OCI-LY3 (cell line): ENCODE measurements at regions not wholly inside any gene's neighbourhood (a gene's known extent, or its start where the extent isn't known, plus 50 kb on each side); places are given as distances from the start of the nearest gene placed in this dataset.

ENCODE experiments used
- H2AFZ ChIP-seq: fragments of 200-600, 300-600 bp; shearing (Covaris generic); 2 replicates; pipeline ENCODE4 v1.6.0; 2014; ENCODE audit warnings: antibody characterized with exemption, low read depth, low read length
- H3K27ac ChIP-seq: fragments of 200-600, 300-600 bp; sonication (generic); 2 replicates; pipeline ENCODE4 v1.5.1; 2014; ENCODE audit warnings: mild to moderate bottlenecking, low read length, moderate library complexity, mixed read lengths
- H3K27me3 ChIP-seq: fragments of 200-600, 300-600 bp; sonication (generic); 2 replicates; pipeline ENCODE4 v1.6.1; 2014; ENCODE audit warnings: low read depth, low read length, mixed read lengths
- H3K36me3 ChIP-seq: fragments of 200-600, 300-600 bp; sonication (generic); replicated peaks from 2 replicates; pipeline ENCODE3; 2014; ENCODE audit warnings: low read depth, low read length, mixed read lengths
- H3K4me1 ChIP-seq: fragments of 300-600, 200-600 bp; sonication (generic); 2 replicates; pipeline ENCODE4 v1.6.1; 2014; ENCODE audit warnings: low read length, mixed read lengths
- H3K4me2 ChIP-seq: fragments of 200-600, 300-600 bp; sonication (generic); 2 replicates; pipeline ENCODE4 v1.6.1; 2014; ENCODE audit warnings: low read length, mixed read lengths
- H3K4me3 ChIP-seq: fragments of 300-600, 200-600 bp; sonication (generic); 2 replicates; pipeline ENCODE4 v1.5.1; 2014; ENCODE audit warnings: antibody characterized with exemption, mild to moderate bottlenecking, low read length, moderate library complexity
- H3K79me2 ChIP-seq: fragments of 300-600, 200-600 bp; shearing (Covaris generic); 2 replicates; pipeline ENCODE4 v1.6.1; 2014; ENCODE audit warnings: mild to moderate bottlenecking, low read length, mixed read lengths
- H3K9ac ChIP-seq: fragments of 300-600, 200-600 bp; shearing (Covaris generic); 2 replicates; pipeline ENCODE4 v1.6.0; 2014; ENCODE audit warnings: mild to moderate bottlenecking, low read length, moderate library complexity
- H3K9me3 ChIP-seq: fragments of 200-600, 300-600 bp; shearing (Covaris generic); 2 replicates; pipeline ENCODE4 v1.6.1; 2014; ENCODE audit warnings: low read length, mixed read lengths; ENCODE audit not compliant: insufficient read depth
- H4K20me1 ChIP-seq: fragments of 200-600, 300-600 bp; sonication (generic); 2 replicates; pipeline ENCODE4 v1.6.1; 2016; ENCODE audit warnings: low read length, mixed read lengths; ENCODE audit not compliant: insufficient read depth
- EZH2phosphoT487 ChIP-seq: fragments of 200-600 bp; shearing (Covaris generic); IDR thresholded peaks from 2 replicates; pipeline ENCODE4 v1.6.1; 2018; ENCODE audit warnings: antibody characterized with exemption, mixed run types, low read depth
- TF ChIP-seq, protein P1 (sequence below): fragments of 200-600, 300-600 bp; sonication (generic); IDR thresholded peaks from 2 replicates; pipeline ENCODE4 v1.5.1; 2014; ENCODE audit warnings: antibody characterized with exemption, low read length, low read depth

DNA sequence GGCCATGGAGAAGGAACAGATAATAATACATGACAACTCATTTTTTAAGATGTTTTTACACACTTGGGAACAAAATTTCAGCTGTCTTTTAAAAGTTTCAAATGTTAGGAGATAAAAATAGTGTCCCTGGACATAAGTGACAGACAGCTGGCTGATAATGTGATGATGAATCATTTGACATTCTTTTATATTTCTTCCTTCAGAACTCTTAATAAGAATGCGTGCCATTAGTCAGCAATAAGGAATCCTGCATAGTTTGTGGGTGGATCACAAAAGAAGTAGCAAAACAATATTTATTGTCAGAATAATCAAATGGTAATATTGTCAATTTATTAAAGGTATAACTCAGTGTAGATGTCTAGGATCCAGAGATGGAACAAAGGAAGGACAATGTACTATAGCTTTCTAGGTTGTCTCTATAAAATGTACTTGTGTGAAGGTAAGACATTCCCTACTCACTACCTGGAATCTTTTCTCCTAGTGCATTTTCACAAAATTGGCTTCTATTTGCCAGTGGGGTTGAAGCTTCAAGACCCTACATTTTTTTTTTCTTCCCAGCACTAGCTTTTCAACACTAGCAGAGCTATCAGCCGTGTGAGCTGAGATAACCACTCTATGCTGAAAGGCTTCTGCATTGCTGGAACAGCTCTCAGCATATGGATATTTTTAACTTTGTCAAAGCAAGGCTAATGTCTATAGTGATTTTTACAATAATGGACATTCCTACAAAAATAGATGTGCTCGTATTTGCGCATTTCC is 175.6 kb upstream of the SLITRK6 start:
- Histone ChIP-seq H3K9ac (no peak overlapping the region), H2AFZ (no peak overlapping the region), H3K9me3 (no peaks in the 10 kb centered on the region), H3K27ac (no peak overlapping the region), H3K27me3 (no peaks in the 10 kb centered on the region), H3K4me2 (no peak overlapping the region), H4K20me1 (no peaks in the 10 kb centered on the region), H3K36me3 (no peaks in the 10 kb centered on the region), H3K4me3 (no peak overlapping the region), H3K4me1 (no peaks in the 10 kb centered on the region), H3K79me2 (no peaks in the 10 kb centered on the region)
- TF ChIP-seq EZH2phosphoT487: no peak
- TF ChIP-seq, protein P1, sequence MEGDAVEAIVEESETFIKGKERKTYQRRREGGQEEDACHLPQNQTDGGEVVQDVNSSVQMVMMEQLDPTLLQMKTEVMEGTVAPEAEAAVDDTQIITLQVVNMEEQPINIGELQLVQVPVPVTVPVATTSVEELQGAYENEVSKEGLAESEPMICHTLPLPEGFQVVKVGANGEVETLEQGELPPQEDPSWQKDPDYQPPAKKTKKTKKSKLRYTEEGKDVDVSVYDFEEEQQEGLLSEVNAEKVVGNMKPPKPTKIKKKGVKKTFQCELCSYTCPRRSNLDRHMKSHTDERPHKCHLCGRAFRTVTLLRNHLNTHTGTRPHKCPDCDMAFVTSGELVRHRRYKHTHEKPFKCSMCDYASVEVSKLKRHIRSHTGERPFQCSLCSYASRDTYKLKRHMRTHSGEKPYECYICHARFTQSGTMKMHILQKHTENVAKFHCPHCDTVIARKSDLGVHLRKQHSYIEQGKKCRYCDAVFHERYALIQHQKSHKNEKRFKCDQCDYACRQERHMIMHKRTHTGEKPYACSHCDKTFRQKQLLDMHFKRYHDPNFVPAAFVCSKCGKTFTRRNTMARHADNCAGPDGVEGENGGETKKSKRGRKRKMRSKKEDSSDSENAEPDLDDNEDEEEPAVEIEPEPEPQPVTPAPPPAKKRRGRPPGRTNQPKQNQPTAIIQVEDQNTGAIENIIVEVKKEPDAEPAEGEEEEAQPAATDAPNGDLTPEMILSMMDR: no peak

DNA sequence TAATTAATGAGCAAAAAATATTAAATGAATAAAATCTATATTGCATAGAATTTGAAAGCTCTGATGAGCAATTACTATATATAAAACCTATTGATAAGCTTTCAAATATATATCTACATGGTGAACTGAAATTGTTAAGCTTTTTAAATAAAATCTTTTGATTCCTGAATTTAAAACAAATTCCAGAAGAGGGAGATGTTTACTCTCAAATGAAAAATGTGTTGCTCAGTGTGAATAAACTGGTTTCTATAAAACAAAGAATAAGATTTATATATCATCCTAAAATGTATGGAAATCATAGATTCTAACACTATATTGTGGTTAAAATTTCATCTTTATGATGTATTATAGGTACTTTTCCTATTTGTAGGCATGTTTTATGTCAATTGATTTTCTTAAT is 171.5 kb upstream of the SLITRK6 start:
- H3K27me3 ChIP-seq: no peaks in the 10 kb centered on the region
- TF ChIP-seq EZH2phosphoT487: no peak
- TF ChIP-seq, protein P1: peak; percentile 35

DNA sequence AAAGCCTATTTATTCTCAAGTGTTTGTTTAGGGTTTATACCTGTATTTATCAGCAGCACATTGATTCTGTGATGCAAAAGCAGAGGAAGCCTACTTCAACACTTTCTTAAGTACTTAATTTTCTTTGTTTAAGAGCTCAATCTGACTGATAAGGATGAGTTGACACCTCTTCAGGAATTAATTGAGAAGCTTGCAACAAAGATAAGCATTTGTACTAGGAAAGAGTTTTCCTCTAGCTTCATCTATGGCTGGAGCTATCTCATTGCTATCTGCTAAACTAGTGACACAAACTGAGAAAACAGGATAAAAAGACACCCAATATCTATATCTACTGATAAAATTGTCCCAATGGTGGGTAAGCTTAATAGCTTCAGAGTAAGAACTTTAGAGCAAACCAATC is 170.1 kb upstream of the SLITRK6 start:
- no peak overlapping the region for H3K9ac ChIP-seq
- H3K4me2 ChIP-seq: no peak overlapping the region
- H3K27ac ChIP-seq: no peak overlapping the region
- H3K27me3 ChIP-seq: no peaks in the 10 kb centered on the region
- H4K20me1 ChIP-seq: no peaks in the 10 kb centered on the region
- no peaks in the 10 kb centered on the region for H3K4me1 ChIP-seq
- peaks cover 7% of the 10 kb centered on the region; the same call in 1 of the 2 replicates for H3K9me3 ChIP-seq
- H3K4me3 ChIP-seq: no peak overlapping the region
- H2AFZ ChIP-seq: no peak overlapping the region
- no peaks in the 10 kb centered on the region for H3K79me2 ChIP-seq
- H3K36me3 ChIP-seq: no peaks in the 10 kb centered on the region
- TF ChIP-seq EZH2phosphoT487: no peak
- TF ChIP-seq, protein P1: no peak

More for the DNA sequence above, 171.5 kb upstream of the SLITRK6 start:
- Histone ChIP-seq H3K4me2 (no peak overlapping the region), H3K4me1 (no peaks in the 10 kb centered on the region), H3K36me3 (no peaks in the 10 kb centered on the region), H3K79me2 (no peaks in the 10 kb centered on the region), H3K9me3 (peaks cover 7% of the 10 kb centered on the region; the same call in 1 of the 2 replicates), H3K9ac (no peak overlapping the region), H3K4me3 (no peak overlapping the region), H2AFZ (no peak overlapping the region), H4K20me1 (no peaks in the 10 kb centered on the region), H3K27ac (no peak overlapping the region)

DNA sequence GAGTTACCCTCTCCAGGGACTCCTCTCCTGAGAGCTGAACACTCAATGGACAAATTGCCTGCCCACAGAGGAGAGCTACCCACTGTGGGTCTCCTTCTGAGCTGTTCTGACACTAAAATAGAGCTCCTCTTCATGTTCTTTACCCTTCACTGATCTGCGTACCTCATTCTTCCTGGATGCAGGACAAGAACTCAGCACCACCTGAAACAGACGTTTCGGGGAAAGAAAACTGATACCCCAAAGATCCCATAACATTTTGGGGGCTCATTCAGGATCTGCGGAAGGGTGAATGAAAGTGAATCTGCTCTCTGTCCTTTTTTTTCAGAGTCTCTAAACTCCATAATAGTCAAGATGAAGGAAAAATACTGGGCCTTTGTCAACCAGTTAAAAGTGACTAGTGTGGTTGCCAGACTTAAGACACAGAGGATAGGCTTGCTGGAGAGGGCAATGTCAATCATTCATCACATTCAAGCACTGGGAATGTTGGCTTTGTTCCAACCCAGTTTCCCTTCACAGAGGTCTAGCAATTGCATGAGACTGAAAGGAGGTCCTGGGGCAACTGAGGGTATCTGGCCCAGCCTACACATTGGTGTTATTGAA is 136.7 kb upstream of the SLITRK6 start:
- Histone ChIP-seq H3K4me1 (peaks cover 3% of the 10 kb centered on the region; the same call in 1 of the 2 replicates), H3K4me3 (no peak overlapping the region), H3K79me2 (no peaks in the 10 kb centered on the region), H3K36me3 (no peaks in the 10 kb centered on the region), H3K27ac (no peak overlapping the region), H3K9ac (no peak overlapping the region), H3K9me3 (no peaks in the 10 kb centered on the region), H3K27me3 (no peaks in the 10 kb centered on the region), H3K4me2 (no peak overlapping the region), H2AFZ (no peak overlapping the region), H4K20me1 (no peaks in the 10 kb centered on the region)
- TF ChIP-seq, protein P1: no peak
